Calu3 (cell line): ENCODE measurements at regions not wholly inside any gene's neighbourhood (a gene's known extent, or its start where the extent isn't known, plus 50 kb on each side); places are given as distances from the start of the nearest gene placed in this dataset.

Experiments used
- BruUV-seq: library from RNA; stranded (reverse); fragments of 400-500 nt; replicated peaks from 2 replicates; lab custom pipeline; 2021; lab: Mats Ljungman, UMichigan
- CTCF ChIA-PET: fragments of 300-600 bp; sonication (Branson Sonifier 250); formaldehyde crosslinking; loops from one replicate; lab custom pipeline; 2022; ENCODE audit warnings: antibody characterized with exemption; lab: Charles Lee
- DNase-seq: peaks from one replicate; pipeline ENCODE4 v3.0.0; 2022
- H3K27ac Mint-ChIP-seq: one replicate; pipeline ENCODE4 v1.8.0; 2022; ENCODE audit warnings: mixed read lengths; ENCODE audit not compliant: unreplicated experiment
- H3K27me3 Mint-ChIP-seq: one replicate; pipeline ENCODE4 v1.8.0; 2022; ENCODE audit warnings: mixed read lengths; ENCODE audit not compliant: unreplicated experiment
- H3K36me3 Mint-ChIP-seq: one replicate; pipeline ENCODE4 v1.8.0; 2022; ENCODE audit warnings: mild to moderate bottlenecking, moderate library complexity, mixed read lengths; ENCODE audit not compliant: insufficient read depth, unreplicated experiment
- H3K4me1 Mint-ChIP-seq: one replicate; pipeline ENCODE4 v1.8.0; 2022; ENCODE audit warnings: mild to moderate bottlenecking, low read depth, mixed read lengths; ENCODE audit not compliant: unreplicated experiment
- H3K4me3 Mint-ChIP-seq: one replicate; pipeline ENCODE4 v1.8.0; 2022; ENCODE audit warnings: mild to moderate bottlenecking, low read depth, moderate library complexity, mixed read lengths; ENCODE audit not compliant: unreplicated experiment
- H3K9me3 Mint-ChIP-seq: one replicate; pipeline ENCODE4 v1.8.0; 2022; ENCODE audit warnings: low read depth, mixed read lengths; ENCODE audit not compliant: unreplicated experiment
- intact Hi-C: fragments of 100-400 bp; cut with micrococcal nuclease; formaldehyde crosslinking; loops from one replicate; pipeline ENCODE4 v1.10.0; 2022; ENCODE audit not compliant: unreplicated experiment
- TF ChIP-seq, protein P1 (sequence below): fragments of 200-600 bp; IDR thresholded peaks from one replicate; pipeline ENCODE4 v1.8.0; 2022; ENCODE audit warnings: antibody characterized with exemption; ENCODE audit not compliant: unreplicated experiment

DNA sequence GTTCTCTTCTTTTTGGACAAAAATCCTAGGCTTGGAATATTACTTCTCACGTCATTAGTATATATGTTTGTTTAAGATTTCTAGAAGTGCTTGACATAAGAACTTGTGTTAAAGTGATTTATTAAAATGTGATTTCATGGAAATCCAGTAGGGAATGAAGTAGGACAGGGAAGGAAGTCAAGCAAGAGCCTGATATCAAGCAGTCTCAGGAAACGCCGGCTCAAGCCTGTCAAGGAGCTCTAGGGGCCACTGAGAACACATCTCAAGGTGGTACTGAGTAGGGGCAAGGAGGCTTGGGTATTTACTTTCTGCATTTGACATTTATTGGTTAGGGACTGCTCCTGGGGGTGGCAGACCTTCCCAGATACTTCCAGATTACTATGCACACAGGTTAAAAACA is 920.9 kb upstream of the GJE1 start:
- Mint-ChIP-seq H3K27ac (no peak overlapping the region), H3K4me1 (no peaks in the 10 kb centered on the region), H3K4me3 (no peak overlapping the region), H3K36me3 (no peaks in the 10 kb centered on the region), H3K9me3 (no peaks in the 10 kb centered on the region), H3K27me3 (no peaks in the 10 kb centered on the region)
- no TSS peak for BruUV-seq
- no peak for DNase-seq
- intact Hi-C loops, result no loop called here
- TF ChIP-seq, protein P1, sequence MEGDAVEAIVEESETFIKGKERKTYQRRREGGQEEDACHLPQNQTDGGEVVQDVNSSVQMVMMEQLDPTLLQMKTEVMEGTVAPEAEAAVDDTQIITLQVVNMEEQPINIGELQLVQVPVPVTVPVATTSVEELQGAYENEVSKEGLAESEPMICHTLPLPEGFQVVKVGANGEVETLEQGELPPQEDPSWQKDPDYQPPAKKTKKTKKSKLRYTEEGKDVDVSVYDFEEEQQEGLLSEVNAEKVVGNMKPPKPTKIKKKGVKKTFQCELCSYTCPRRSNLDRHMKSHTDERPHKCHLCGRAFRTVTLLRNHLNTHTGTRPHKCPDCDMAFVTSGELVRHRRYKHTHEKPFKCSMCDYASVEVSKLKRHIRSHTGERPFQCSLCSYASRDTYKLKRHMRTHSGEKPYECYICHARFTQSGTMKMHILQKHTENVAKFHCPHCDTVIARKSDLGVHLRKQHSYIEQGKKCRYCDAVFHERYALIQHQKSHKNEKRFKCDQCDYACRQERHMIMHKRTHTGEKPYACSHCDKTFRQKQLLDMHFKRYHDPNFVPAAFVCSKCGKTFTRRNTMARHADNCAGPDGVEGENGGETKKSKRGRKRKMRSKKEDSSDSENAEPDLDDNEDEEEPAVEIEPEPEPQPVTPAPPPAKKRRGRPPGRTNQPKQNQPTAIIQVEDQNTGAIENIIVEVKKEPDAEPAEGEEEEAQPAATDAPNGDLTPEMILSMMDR, result no peak
- CTCF ChIA-PET, result no interaction called here

- TF ChIP-seq, protein P1, result no peak
- no peaks in the 10 kb centered on the region for H3K9me3 Mint-ChIP-seq
- no peak for DNase-seq
- CTCF ChIA-PET, result no interaction called here
- no peaks in the 10 kb centered on the region for H3K4me1 Mint-ChIP-seq
- intact Hi-C loops, result no loop called here
- no TSS peak for BruUV-seq
- no peak overlapping the region for H3K4me3 Mint-ChIP-seq
- H3K27me3 Mint-ChIP-seq, result no peaks in the 10 kb centered on the region
- no peak overlapping the region for H3K27ac Mint-ChIP-seq
- no peaks in the 10 kb centered on the region for H3K36me3 Mint-ChIP-seq
Measured at GRCh38 chr6:141210901-141211300, 921.8 kb upstream of the GJE1 start.

- BruUV-seq, result no TSS peak
- DNase-seq, result no peak
- TF ChIP-seq, protein P1, result no peak
- Mint-ChIP-seq H3K9me3 (no peaks in the 10 kb centered on the region), H3K4me1 (no peaks in the 10 kb centered on the region), H3K27ac (no peak overlapping the region), H3K4me3 (no peak overlapping the region), H3K27me3 (no peaks in the 10 kb centered on the region), H3K36me3 (no peaks in the 10 kb centered on the region)
- CTCF ChIA-PET, result no interaction called here
- intact Hi-C loops, result no loop called here
Measured at GRCh38 chr6:141209890-141210289, 922.8 kb upstream of the GJE1 start.

- Mint-ChIP-seq H3K27ac (no peak overlapping the region), H3K4me1 (no peaks in the 10 kb centered on the region), H3K9me3 (no peaks in the 10 kb centered on the region), H3K27me3 (no peaks in the 10 kb centered on the region), H3K36me3 (no peaks in the 10 kb centered on the region), H3K4me3 (no peak overlapping the region)
- no peak for DNase-seq
- CTCF ChIA-PET, result no interaction called here
- TF ChIP-seq, protein P1, result no peak
- BruUV-seq, result no TSS peak
- intact Hi-C loops, result no loop called here
Measured at GRCh38 chr6:141208101-141208500, 924.6 kb upstream of the GJE1 start.
